ENCODE measurements at regions not wholly inside any gene's neighbourhood (a gene's known extent, or its start where the extent isn't known, plus 50 kb on each side); places are given as distances from the start of the nearest gene placed in this dataset.

- Mint-ChIP-seq H3K4me1 (no peaks in the 10 kb centered on the region), H3K4me3 (no peak overlapping the region), H3K36me3 (ENCODE audit: insufficient read depth) (no peaks in the 10 kb centered on the region), H3K9me3 (peaks cover 17% of the 10 kb centered on the region), H3K27me3 (no peaks in the 10 kb centered on the region), H3K27ac (ENCODE audit: low read depth) (no peak overlapping the region)
- ATAC-seq (replicated peaks; ENCODE audit: extremely low read depth, poor library complexity, severe bottlenecking) (no peak), DNase-seq (ENCODE audit: low spot score in 2 of 2) (no peak)
These were observed 1146.9 kb downstream of the OLFM4 start for GRCh38 chr13:54175466-54175865.

DNA sequence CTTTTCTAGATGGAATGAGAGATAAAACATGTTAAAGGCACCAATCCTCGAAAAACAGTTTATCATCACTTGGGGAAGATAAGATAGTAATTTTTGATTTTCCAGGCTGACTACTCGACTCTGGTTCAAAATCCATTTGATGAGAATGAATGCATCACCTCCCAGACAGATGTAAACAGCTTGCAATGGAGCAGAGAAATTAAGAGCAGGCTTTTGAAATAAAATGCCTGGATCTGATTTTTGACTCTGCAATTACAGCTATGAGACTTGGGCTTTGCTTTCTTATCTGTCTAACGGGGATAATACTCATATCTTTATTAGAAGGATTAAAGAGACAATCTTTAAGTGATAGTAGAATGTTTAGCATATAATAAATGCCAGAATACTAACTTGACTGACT is 1148.9 kb downstream of the OLFM4 start:
- no peaks in the 10 kb centered on the region for H3K27me3 Mint-ChIP-seq
- no peaks in the 10 kb centered on the region for H3K4me1 Mint-ChIP-seq
- ATAC-seq (replicated peaks; ENCODE audit: extremely low read depth, poor library complexity, severe bottlenecking) (no peak), DNase-seq (ENCODE audit: low spot score in 2 of 2) (no peak)
- no peak overlapping the region for H3K27ac Mint-ChIP-seq (ENCODE audit: low read depth)
- H3K36me3 Mint-ChIP-seq (ENCODE audit: insufficient read depth): no peaks in the 10 kb centered on the region
- no peak overlapping the region for H3K4me3 Mint-ChIP-seq
- H3K9me3 Mint-ChIP-seq: peaks cover 12% of the 10 kb centered on the region

- H3K27ac Mint-ChIP-seq (ENCODE audit: low read depth): no peak overlapping the region
- no peaks in the 10 kb centered on the region for H3K36me3 Mint-ChIP-seq (ENCODE audit: insufficient read depth)
- peaks cover 20% of the 10 kb centered on the region for H3K9me3 Mint-ChIP-seq
- H3K4me1 Mint-ChIP-seq: no peaks in the 10 kb centered on the region
- ATAC-seq (replicated peaks; ENCODE audit: extremely low read depth, poor library complexity, severe bottlenecking) (no peak), DNase-seq (ENCODE audit: low spot score in 2 of 2) (no peak)
- H3K4me3 Mint-ChIP-seq: no peak overlapping the region
- H3K27me3 Mint-ChIP-seq: no peaks in the 10 kb centered on the region
These were observed 1154.6 kb downstream of the OLFM4 start for GRCh38 chr13:54183166-54183565.

DNA sequence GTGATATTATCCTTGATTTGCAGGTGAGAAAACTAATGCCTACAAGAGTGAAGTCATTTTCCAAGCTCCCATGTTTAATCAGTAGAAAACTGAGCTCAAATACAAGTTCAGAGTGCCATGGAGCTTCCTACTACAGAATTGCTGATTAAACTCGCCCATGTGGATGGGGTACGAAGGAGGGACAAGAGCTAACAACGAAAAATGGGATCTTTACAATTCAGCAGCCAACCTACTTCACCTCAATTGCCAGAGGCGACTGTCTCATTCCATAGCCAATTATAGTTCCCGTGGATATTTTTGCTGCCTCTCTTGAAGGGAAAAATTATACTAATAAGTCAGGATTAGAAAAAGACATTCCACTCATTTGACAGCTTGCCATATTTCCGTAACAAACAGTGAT is 1155.1 kb downstream of the OLFM4 start:
- Mint-ChIP-seq H3K4me1 (no peaks in the 10 kb centered on the region), H3K4me3 (no peak overlapping the region), H3K9me3 (peaks cover 20% of the 10 kb centered on the region), H3K27ac (ENCODE audit: low read depth) (no peak overlapping the region), H3K27me3 (no peaks in the 10 kb centered on the region), H3K36me3 (ENCODE audit: insufficient read depth) (no peaks in the 10 kb centered on the region)
- no peak for ATAC-seq (replicated peaks; ENCODE audit: extremely low read depth, poor library complexity, severe bottlenecking)
- DNase-seq (ENCODE audit: low spot score in 2 of 2): no peak

GRCh38 chr13:54184576-54184975 is 1156.0 kb downstream of the OLFM4 start:
- no peak for DNase-seq (ENCODE audit: low spot score in 2 of 2)
- Mint-ChIP-seq H3K9me3 (peaks cover 22% of the 10 kb centered on the region), H3K27ac (ENCODE audit: low read depth) (no peak overlapping the region), H3K4me1 (no peaks in the 10 kb centered on the region), H3K4me3 (no peak overlapping the region), H3K36me3 (ENCODE audit: insufficient read depth) (no peaks in the 10 kb centered on the region), H3K27me3 (no peaks in the 10 kb centered on the region)
- no peak for ATAC-seq (replicated peaks; ENCODE audit: extremely low read depth, poor library complexity, severe bottlenecking)

- H3K36me3 Mint-ChIP-seq (ENCODE audit: insufficient read depth): no peaks in the 10 kb centered on the region
- DNase-seq (ENCODE audit: low spot score in 2 of 2): no peak
- ATAC-seq (replicated peaks; ENCODE audit: extremely low read depth, poor library complexity, severe bottlenecking): no peak
- H3K4me3 Mint-ChIP-seq: no peak overlapping the region
- H3K9me3 Mint-ChIP-seq: peaks cover 22% of the 10 kb centered on the region
- no peaks in the 10 kb centered on the region for H3K4me1 Mint-ChIP-seq
- H3K27me3 Mint-ChIP-seq: no peaks in the 10 kb centered on the region
- no peak overlapping the region for H3K27ac Mint-ChIP-seq (ENCODE audit: low read depth)
These were observed 1156.5 kb downstream of the OLFM4 start for GRCh38 chr13:54185101-54185500.

- H3K9me3 Mint-ChIP-seq: peaks cover 22% of the 10 kb centered on the region
- ATAC-seq (replicated peaks; ENCODE audit: extremely low read depth, poor library complexity, severe bottlenecking): no peak
- no peaks in the 10 kb centered on the region for H3K36me3 Mint-ChIP-seq (ENCODE audit: insufficient read depth)
- H3K4me1 Mint-ChIP-seq: no peaks in the 10 kb centered on the region
- H3K27ac Mint-ChIP-seq (ENCODE audit: low read depth): no peak overlapping the region
- no peak overlapping the region for H3K4me3 Mint-ChIP-seq
- no peaks in the 10 kb centered on the region for H3K27me3 Mint-ChIP-seq
- no peak for DNase-seq (ENCODE audit: low spot score in 2 of 2)
These were observed 1157.2 kb downstream of the OLFM4 start for GRCh38 chr13:54185785-54186184.

GRCh38 chr13:54187461-54187860 is 1158.8 kb downstream of the OLFM4 start:
- no peaks in the 10 kb centered on the region for H3K4me1 Mint-ChIP-seq
- no peaks in the 10 kb centered on the region for H3K27me3 Mint-ChIP-seq
- no peaks in the 10 kb centered on the region for H3K36me3 Mint-ChIP-seq (ENCODE audit: insufficient read depth)
- H3K9me3 Mint-ChIP-seq: peaks cover 22% of the 10 kb centered on the region
- H3K4me3 Mint-ChIP-seq: no peak overlapping the region
- no peak for ATAC-seq (replicated peaks; ENCODE audit: extremely low read depth, poor library complexity, severe bottlenecking)
- H3K27ac Mint-ChIP-seq (ENCODE audit: low read depth): no peak overlapping the region
- DNase-seq (ENCODE audit: low spot score in 2 of 2): no peak

GRCh38 chr13:54194233-54195024 is 1165.8 kb downstream of the OLFM4 start:
- H3K36me3 Mint-ChIP-seq (ENCODE audit: insufficient read depth): no peaks in the 10 kb centered on the region
- H3K9me3 Mint-ChIP-seq: peaks cover 20% of the 10 kb centered on the region
- ATAC-seq (replicated peaks; ENCODE audit: extremely low read depth, poor library complexity, severe bottlenecking) (no peak), DNase-seq (ENCODE audit: low spot score in 2 of 2) (no peak)
- no peak overlapping the region for H3K4me3 Mint-ChIP-seq
- no peaks in the 10 kb centered on the region for H3K4me1 Mint-ChIP-seq
- H3K27me3 Mint-ChIP-seq: no peaks in the 10 kb centered on the region
- H3K27ac Mint-ChIP-seq (ENCODE audit: low read depth): no peak overlapping the region

DNA sequence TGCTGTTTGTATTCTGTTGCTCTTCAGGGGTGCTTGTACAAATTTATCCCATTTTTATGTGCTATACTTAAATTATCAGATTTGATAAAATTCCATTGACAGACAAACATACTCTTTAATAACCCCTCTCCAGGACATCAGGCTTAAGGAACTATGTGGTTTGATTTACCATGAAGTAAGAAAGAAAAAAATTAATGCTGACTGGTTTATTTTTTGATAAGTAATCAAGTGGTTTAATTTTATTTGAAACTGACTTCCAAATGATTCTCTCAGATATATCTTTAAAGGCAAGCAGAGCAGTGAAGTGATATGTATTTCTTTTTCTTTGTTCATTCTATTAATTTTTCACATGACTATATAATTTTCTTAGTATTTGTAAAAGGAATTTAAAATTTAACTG is 1168.1 kb downstream of the OLFM4 start:
- no peaks in the 10 kb centered on the region for H3K27me3 Mint-ChIP-seq
- no peaks in the 10 kb centered on the region for H3K4me1 Mint-ChIP-seq
- H3K36me3 Mint-ChIP-seq (ENCODE audit: insufficient read depth): peaks cover 2% of the 10 kb centered on the region
- H3K4me3 Mint-ChIP-seq: no peak overlapping the region
- peaks cover 16% of the 10 kb centered on the region for H3K9me3 Mint-ChIP-seq
- ATAC-seq (replicated peaks; ENCODE audit: extremely low read depth, poor library complexity, severe bottlenecking): no peak
- H3K27ac Mint-ChIP-seq (ENCODE audit: low read depth): no peak overlapping the region
- DNase-seq (ENCODE audit: low spot score in 2 of 2): no peak

GRCh38 chr13:54198911-54199310 is 1170.3 kb downstream of the OLFM4 start:
- no peaks in the 10 kb centered on the region for H3K4me1 Mint-ChIP-seq
- no peak for DNase-seq (ENCODE audit: low spot score in 2 of 2)
- peaks cover 21% of the 10 kb centered on the region for H3K9me3 Mint-ChIP-seq
- H3K4me3 Mint-ChIP-seq: no peak overlapping the region
- no peak overlapping the region for H3K27ac Mint-ChIP-seq (ENCODE audit: low read depth)
- H3K36me3 Mint-ChIP-seq (ENCODE audit: insufficient read depth): peaks cover 2% of the 10 kb centered on the region
- no peaks in the 10 kb centered on the region for H3K27me3 Mint-ChIP-seq
- ATAC-seq (replicated peaks; ENCODE audit: extremely low read depth, poor library complexity, severe bottlenecking): no peak

- no peak for DNase-seq (ENCODE audit: low spot score in 2 of 2)
- Mint-ChIP-seq H3K4me1 (no peaks in the 10 kb centered on the region), H3K27ac (ENCODE audit: low read depth) (no peak overlapping the region), H3K4me3 (no peak overlapping the region), H3K9me3 (peaks cover 17% of the 10 kb centered on the region), H3K27me3 (no peaks in the 10 kb centered on the region), H3K36me3 (ENCODE audit: insufficient read depth) (no peaks in the 10 kb centered on the region)
- ATAC-seq (replicated peaks; ENCODE audit: extremely low read depth, poor library complexity, severe bottlenecking): no peak
These were observed 1178.0 kb downstream of the OLFM4 start for GRCh38 chr13:54206626-54207025.

DNA sequence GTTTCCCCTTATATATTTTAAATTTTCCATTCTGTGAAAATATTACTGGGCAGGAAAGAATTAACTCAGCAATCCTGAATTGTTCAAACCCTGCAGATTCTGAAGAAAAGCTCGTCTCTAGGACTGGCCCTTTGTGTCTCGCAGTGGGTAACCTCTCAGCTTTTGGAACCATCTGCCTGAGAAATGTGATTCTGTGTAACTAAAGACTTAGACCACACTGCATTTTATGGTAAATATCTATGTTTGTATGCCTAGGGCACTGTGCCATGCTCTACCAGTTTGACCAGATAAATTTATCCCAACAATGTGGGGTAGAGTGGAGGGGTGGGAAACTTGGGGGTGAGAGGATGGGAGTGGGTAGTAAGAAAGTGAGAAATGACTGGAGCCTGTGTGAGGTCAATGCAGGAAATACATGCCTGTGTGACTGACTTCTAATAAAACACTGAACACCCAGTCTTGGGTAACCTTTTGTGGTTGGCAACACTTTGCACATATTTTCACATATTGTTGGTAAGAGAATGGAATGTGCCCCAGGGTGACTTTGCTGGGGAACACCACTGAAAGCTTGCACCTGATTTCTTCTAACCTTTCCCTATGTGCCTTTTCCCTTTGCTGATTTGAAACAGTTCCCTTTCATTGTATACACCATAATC is 1181.9 kb downstream of the OLFM4 start:
- no peak for DNase-seq (ENCODE audit: low spot score in 2 of 2)
- Mint-ChIP-seq H3K36me3 (ENCODE audit: insufficient read depth) (no peaks in the 10 kb centered on the region), H3K4me3 (no peak overlapping the region), H3K9me3 (peaks cover 11% of the 10 kb centered on the region), H3K27ac (ENCODE audit: low read depth) (no peak overlapping the region), H3K4me1 (no peaks in the 10 kb centered on the region), H3K27me3 (no peaks in the 10 kb centered on the region)
- ATAC-seq (replicated peaks; ENCODE audit: extremely low read depth, poor library complexity, severe bottlenecking): no peak

Data from central memory CD8-positive, alpha-beta T cell (primary cell).